B cell (primary cell): ENCODE measurements at regions not wholly inside any gene's neighbourhood (a gene's known extent, or its start where the extent isn't known, plus 50 kb on each side); places are given as distances from the start of the nearest gene placed in this dataset.

ENCODE experiments used
- ATAC-seq: fragments of 200-7000 bp; cut with Tn5 transposase; one replicate; pipeline ENCODE4 v1.10.0; 2021; ENCODE audit warnings: low read depth, mild to moderate bottlenecking, moderate number of reproducible peaks, moderate library complexity
- CTCF ChIA-PET: fragments of 350-600 bp; sonication (Branson Sonifier 250); formaldehyde crosslinking; loops from one replicate; lab custom pipeline; 2021; ENCODE audit warnings: antibody characterized with exemption, inconsistent platforms; lab: Charles Lee
- POLR2A ChIA-PET: fragments of 350-600 bp; sonication (Branson Sonifier 250); formaldehyde crosslinking; loops from one replicate; lab custom pipeline; 2021; ENCODE audit warnings: antibody characterized with exemption; lab: Charles Lee
- DNase-seq: peaks from one replicate; pipeline ENCODE4 v3.0.0; 2013
- H2AFZ ChIP-seq: 2 replicates; pipeline ENCODE4 v1.6.1; 2012; ENCODE audit warnings: mild to moderate bottlenecking, low read depth, low read length; ENCODE audit not compliant: insufficient read depth, poor library complexity, severe bottlenecking
- H3K27ac ChIP-seq, 2 donors: 1 replicate in 1 of 2; 2 replicates in 1 of 2; pipeline ENCODE4 v1.5.1; 2012 to 2013; ENCODE audit warnings: low read length in 2 of 2, mild to moderate bottlenecking in 2 of 2, moderate library complexity in 1 of 2
- H3K27me3 ChIP-seq, 4 experiments: fragments of 200-600 bp in 1 of 4; sonication (generic) in 1 of 4; replicated peaks in 1 of 4; 1 replicate in 2 of 4; 2 replicates in 2 of 4; pipeline versions ENCODE4 v1.6.1 to v1.7.0; 2013 to 2016; ENCODE audit warnings: low read length in 3 of 4, mild to moderate bottlenecking in 2 of 4, mixed read lengths in 1 of 4, moderate library complexity in 1 of 4; ENCODE audit not compliant: insufficient read depth in 4 of 4, control insufficient read depth in 3 of 4; ENCODE audit errors: control extremely low read depth in 1 of 4
- H3K36me3 ChIP-seq, 2 experiments: replicated peaks in 1 of 2; 1 replicate in 1 of 2; 2 replicates in 1 of 2; pipeline versions ENCODE4 v1.6.1 to v1.7.1; 2013; ENCODE audit warnings: low read length in 1 of 2; ENCODE audit not compliant: insufficient read depth in 2 of 2, control insufficient read depth in 1 of 2; ENCODE audit errors: control extremely low read depth in 1 of 2, extremely low read depth in 1 of 2
- H3K4me1 ChIP-seq, 2 donors: fragments of 200-600 bp in 1 of 2; sonication (generic) in 1 of 2; 1 replicate in 1 of 2; 2 replicates in 1 of 2; pipeline versions ENCODE4 v1.5.1 to v1.6.1; 2013 to 2017; ENCODE audit warnings: low read length in 2 of 2; ENCODE audit not compliant: control insufficient read depth in 2 of 2, insufficient read depth in 2 of 2
- H3K4me2 ChIP-seq: replicated peaks from 2 replicates; pipeline ENCODE3; 2012; ENCODE audit warnings: mild to moderate bottlenecking, low read depth, low read length; ENCODE audit not compliant: poor library complexity, severe bottlenecking
- H3K4me3 ChIP-seq, 5 experiments: fragments of 200-600 bp in 1 of 5; sonication (generic) in 1 of 5; 1 replicate in 3 of 5; 2 replicates in 2 of 5; pipeline versions ENCODE4 v1.5.1 to v1.7.0; 2011 to 2016; ENCODE audit warnings: low read length in 4 of 5, mild to moderate bottlenecking in 4 of 5, low read depth in 2 of 5, control low read depth in 1 of 5, moderate library complexity in 1 of 5; ENCODE audit not compliant: insufficient read depth in 1 of 5; ENCODE audit errors: control extremely low read depth in 1 of 5, extremely low read depth in 1 of 5
- H3K79me2 ChIP-seq: fragments of 200-600 bp; sonication (generic); one replicate; pipeline ENCODE4 v1.6.0; 2016; ENCODE audit warnings: low read length; ENCODE audit not compliant: control insufficient read depth, insufficient read depth
- H3K9ac ChIP-seq: fragments of 200-600 bp; sonication (generic); 2 replicates; pipeline ENCODE4 v1.6.1; 2017; ENCODE audit warnings: mild to moderate bottlenecking, low read length, moderate library complexity
- H3K9me3 ChIP-seq, 3 donors: one replicate each; pipeline versions ENCODE4 v1.6.1 to v1.7.1; 2013; ENCODE audit warnings: low read length in 2 of 3; ENCODE audit not compliant: control insufficient read depth in 2 of 3, insufficient read depth in 1 of 3; ENCODE audit errors: control extremely low read depth in 1 of 3
- H4K20me1 ChIP-seq: 2 replicates; pipeline ENCODE4 v1.6.0; 2012; ENCODE audit warnings: mild to moderate bottlenecking, low read length; ENCODE audit not compliant: insufficient read depth, control insufficient read depth, poor library complexity, severe bottlenecking
- H3K27ac Mint-ChIP-seq: one replicate; pipeline ENCODE4 v1.8.0; 2021; ENCODE audit warnings: mixed read lengths
- H3K27me3 Mint-ChIP-seq: one replicate; pipeline ENCODE4 v1.8.0; 2021; ENCODE audit warnings: mixed read lengths
- H3K4me1 Mint-ChIP-seq: one replicate; pipeline ENCODE4 v1.8.0; 2021; ENCODE audit warnings: mixed read lengths
- H3K4me3 Mint-ChIP-seq: one replicate; pipeline ENCODE4 v1.8.0; 2021; ENCODE audit warnings: mixed read lengths
- H3K9me3 Mint-ChIP-seq: one replicate; pipeline ENCODE4 v1.8.0; 2022; ENCODE audit warnings: mixed read lengths; ENCODE audit not compliant: insufficient read depth
- CTCF ChIP-seq: fragments of 200-600 bp; IDR thresholded peaks from one replicate; pipeline ENCODE4 v1.8.0; 2022; ENCODE audit warnings: antibody characterized with exemption, mild to moderate bottlenecking
- EZH2 ChIP-seq: IDR thresholded peaks from 2 replicates; pipeline ENCODE4 v1.6.1; 2012; ENCODE audit warnings: borderline replicate concordance, low read depth, mild to moderate bottlenecking, moderate library complexity, low read length; ENCODE audit not compliant: insufficient read depth, poor library complexity, severe bottlenecking
- WGBS: methylation state at CpG from one replicate; pipeline ENCODE4 v1.1.5; 2013; ENCODE audit warnings: missing lambda C conversion rate; ENCODE audit not compliant: insufficient coverage; 5-methylcytosine and 5-hydroxymethylcytosine counted together
- intact Hi-C: fragments of 100-400 bp; cut with micrococcal nuclease; formaldehyde crosslinking; loops from one replicate; pipeline ENCODE4 v1.10.0; 2022

- intact Hi-C loops, result no loop called here
- Mint-ChIP-seq H3K27me3 (no peaks in the 10 kb centered on the region), H3K9me3 (peaks cover 14% of the 10 kb centered on the region), H3K4me3 (no peak overlapping the region), H3K27ac (no peak overlapping the region), H3K4me1 (no peaks in the 10 kb centered on the region)
- no peak for TF ChIP-seq CTCF
- no peak for TF ChIP-seq EZH2
- H3K27ac ChIP-seq, result no peak overlapping the region
- no peaks in the 10 kb centered on the region for H4K20me1 ChIP-seq
- H3K36me3 ChIP-seq, result no peaks in the 10 kb centered on the region
- WGBS, result no CpG with 5 or more reads among the region's 2 CpGs
- DNase-seq (no peak), ATAC-seq (no peak)
- H3K79me2 ChIP-seq, result no peaks in the 10 kb centered on the region
- no peaks in the 10 kb centered on the region for H3K4me1 ChIP-seq
- no peak overlapping the region for H3K9ac ChIP-seq
- no peaks in the 10 kb centered on the region for H3K9me3 ChIP-seq
- H2AFZ ChIP-seq, result no peak overlapping the region
- H3K4me3 ChIP-seq, result no peak overlapping the region
- no peaks in the 10 kb centered on the region for H3K27me3 ChIP-seq
- ChIA-PET CTCF (no interaction called here), POLR2A (no interaction called here)
- no peak overlapping the region for H3K4me2 ChIP-seq
Observed at GRCh38 chr16:62321606-62322005, 285.4 kb upstream of the CDH8 start.

GRCh38 chr16:62298600-62298999 is 262.4 kb upstream of the CDH8 start:
- intact Hi-C loops, result no loop called here
- DNase-seq, result no peak
- H3K9ac ChIP-seq, result no peak overlapping the region
- H3K4me1 Mint-ChIP-seq, result no peaks in the 10 kb centered on the region
- H3K9me3 Mint-ChIP-seq, result peaks cover 9% of the 10 kb centered on the region
- no peak overlapping the region for H3K4me3 ChIP-seq
- H3K27me3 ChIP-seq, result no peaks in the 10 kb centered on the region
- no peak overlapping the region for H3K27ac Mint-ChIP-seq
- H3K9me3 ChIP-seq, result peaks cover 0 to 9% (median 2%) of the 10 kb centered on the region in 3 donors
- ChIA-PET POLR2A (no interaction called here), CTCF (interaction anchor here (0.7 kb wide), 1 partner anchor 12 kb away, joined by 3 read pairs; no protein-coding TSS in a partner anchor)
- H3K4me2 ChIP-seq, result no peak overlapping the region
- H3K27ac ChIP-seq, result no peak overlapping the region
- no peaks in the 10 kb centered on the region for H3K79me2 ChIP-seq
- H3K36me3 ChIP-seq, result no peaks in the 10 kb centered on the region
- H3K27me3 Mint-ChIP-seq, result no peaks in the 10 kb centered on the region
- no peak overlapping the region for H2AFZ ChIP-seq
- no peaks in the 10 kb centered on the region for H4K20me1 ChIP-seq
- H3K4me3 Mint-ChIP-seq, result no peak overlapping the region
- H3K4me1 ChIP-seq, result no peaks in the 10 kb centered on the region
- whole genome bisulfite sequencing, result 91% methylated on average over 8 of the region's 11 CpGs
- no peak for ATAC-seq
- TF ChIP-seq CTCF (no peak), EZH2 (no peak)
